ENCODE measurements at regions not wholly inside any gene's neighbourhood (a gene's known extent, or its start where the extent isn't known, plus 50 kb on each side); places are given as distances from the start of the nearest gene placed in this dataset.

DNA sequence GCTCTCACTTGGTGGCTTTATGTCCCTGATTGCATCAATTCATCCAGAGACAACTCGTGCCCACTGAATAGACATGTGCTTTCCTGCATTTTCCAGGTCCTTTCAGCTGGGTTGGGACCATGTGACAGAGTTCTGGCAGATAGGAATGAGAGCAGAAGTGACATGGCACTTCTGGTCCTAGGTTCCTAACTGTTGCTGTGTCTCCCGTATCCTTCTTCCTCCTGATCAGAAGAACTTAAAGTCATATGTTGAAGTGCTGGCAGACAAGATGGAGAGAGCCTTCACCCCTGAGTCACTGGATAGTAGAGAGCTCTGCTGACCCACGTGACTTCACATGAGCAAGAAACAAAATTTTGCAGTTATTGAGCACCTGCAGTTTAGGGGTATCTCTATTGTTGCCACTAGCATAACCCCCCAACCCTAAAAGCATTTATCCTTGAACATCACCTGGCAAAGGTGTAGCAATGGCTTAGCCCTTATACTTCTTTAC, 80.0 kb downstream of the NREP start:
- no peak for DNase-seq (ENCODE audit: low read depth)

DNA sequence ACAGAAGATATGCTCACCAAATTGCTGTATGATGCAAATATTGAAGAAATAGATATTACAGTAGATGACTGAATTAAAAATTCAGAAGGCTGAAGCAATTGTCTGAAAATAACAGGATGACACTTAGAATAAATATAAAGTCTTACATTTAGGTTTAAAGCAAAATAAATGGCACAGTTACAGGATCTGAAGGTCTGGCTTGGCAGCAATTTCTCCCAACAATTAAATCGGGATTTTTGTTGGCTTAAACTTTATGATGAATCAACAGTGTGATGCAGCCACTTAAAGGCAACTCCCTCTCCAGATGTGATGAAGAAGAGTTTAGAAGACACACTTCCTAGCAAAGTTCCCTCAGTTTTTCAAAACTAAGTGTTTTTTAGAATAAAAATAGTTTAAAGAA, 80.5 kb downstream of the NREP start:
- DNase-seq (ENCODE audit: low read depth) = peak; percentile 19

DNA sequence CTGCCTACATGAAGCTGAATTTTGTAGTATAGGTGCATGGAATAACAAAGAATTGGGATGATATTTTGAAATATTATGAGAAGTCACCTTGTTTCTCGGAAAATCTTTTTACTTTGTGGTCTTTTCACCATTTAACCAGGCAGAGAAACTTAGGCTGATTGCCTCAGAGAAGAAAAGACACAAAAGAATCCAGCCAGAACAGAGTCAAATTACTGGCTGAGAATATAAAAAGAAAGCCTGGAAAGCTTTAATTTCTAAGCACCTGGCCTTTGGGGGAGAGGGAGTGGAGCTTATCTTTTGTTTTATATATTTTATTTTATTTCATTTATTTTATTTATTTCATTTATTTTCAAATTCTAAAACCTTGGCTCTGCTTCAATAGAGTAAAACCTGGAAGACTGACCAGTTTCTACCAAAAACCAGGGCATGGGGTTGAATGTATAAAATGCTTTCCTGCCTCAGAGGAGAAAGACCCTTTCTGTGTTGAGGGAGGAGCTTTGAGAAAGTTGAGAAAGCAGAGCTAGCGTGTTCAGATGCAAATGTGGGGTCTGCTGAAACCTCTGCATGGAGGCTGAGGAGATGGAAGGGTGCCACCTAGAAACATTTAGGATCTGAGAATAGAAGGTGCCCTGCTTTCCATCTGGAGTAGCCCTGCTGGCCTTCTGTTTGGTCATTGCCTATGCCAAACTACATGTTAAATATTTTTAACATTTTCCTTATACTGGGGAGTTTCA, 81.6 kb downstream of the NREP start:
- no peak for DNase-seq (ENCODE audit: low read depth)

DNA sequence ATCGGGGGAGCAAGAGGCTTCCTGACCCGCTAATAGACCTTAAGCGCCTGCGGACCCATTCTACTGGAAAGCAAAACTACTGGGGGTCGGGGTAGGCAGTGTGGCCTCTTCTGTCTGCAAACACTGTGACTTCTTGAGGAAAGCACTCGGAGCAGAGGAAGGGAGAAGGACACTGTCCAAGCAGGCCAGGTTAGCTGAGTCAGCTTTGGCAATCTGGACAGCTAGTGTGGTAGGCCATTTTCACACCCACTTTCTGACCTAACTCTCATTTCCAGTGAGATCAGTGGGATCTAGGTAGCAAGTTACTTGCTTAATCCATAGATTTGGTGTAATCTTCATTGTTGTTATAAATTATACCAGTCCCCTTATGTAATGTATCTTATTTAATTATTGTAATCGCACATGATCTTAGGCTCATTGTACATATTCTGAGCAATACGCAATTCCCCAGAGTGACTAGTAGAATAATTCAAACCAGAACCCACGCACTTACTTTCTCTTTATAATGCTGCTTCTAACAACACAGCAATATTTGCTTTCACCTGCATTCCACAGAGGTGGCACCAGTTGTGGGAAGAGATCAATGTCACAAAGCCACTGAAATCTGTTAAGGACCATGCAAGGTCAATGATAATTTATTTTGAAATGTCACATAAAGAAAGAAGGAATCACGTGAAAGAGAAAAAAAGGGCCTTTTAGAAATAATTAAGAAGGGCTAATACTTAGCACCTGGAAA, 82.9 kb downstream of the NREP start:
- DNase-seq (ENCODE audit: low read depth) = no peak

DNA sequence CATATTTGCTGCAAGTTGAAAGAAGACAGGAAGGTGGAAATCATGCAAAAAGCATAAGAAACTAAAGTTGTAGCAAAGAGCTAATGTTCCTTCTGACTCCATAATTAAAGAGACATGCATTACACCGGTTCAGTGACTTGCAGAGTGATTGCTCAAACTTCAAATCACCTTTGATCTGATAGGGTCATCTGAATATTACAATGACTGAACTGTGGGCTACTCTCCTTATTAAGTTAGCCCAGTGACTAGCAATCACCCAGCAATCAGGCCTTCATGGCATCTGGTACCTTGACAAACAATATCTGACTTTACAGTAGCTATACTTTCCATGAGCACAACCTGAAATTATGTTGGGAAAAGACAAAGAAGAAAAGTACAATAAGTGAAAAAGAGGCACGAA, 84.9 kb downstream of the NREP start:
- no peak for DNase-seq (ENCODE audit: low read depth)

DNA sequence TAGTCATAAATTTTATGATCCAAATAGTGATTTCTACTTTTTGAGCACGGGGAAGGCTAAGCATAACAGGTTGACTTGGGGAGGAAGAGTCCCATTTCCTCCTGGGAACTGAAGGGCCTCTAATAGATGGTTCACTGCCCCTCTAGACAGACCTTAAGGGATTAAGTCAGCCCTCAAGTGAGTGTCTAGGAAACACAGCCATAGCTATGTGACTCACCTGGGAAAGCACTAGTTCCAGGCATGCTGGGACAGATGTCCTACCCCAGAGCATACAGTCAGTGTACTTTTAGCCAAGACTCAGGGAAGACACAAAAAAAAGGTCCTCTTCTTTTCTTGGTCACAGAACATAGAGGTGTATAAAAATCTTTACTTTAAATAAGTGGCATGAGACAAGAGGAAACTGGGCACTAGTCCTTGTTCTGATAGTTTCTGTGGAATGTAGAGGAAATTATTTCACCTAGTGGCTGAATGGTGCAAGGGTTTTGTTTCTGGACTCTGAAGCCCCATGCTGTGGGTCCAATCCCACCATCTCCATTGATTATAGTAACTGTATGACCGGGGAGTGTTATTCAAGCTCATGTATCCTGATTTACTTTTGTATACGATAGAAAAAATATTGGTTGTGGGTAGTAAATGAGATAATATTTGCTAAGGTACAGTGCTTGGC, 86.0 kb downstream of the NREP start:
- DNase-seq (ENCODE audit: low read depth) = peak; percentile 53

DNA sequence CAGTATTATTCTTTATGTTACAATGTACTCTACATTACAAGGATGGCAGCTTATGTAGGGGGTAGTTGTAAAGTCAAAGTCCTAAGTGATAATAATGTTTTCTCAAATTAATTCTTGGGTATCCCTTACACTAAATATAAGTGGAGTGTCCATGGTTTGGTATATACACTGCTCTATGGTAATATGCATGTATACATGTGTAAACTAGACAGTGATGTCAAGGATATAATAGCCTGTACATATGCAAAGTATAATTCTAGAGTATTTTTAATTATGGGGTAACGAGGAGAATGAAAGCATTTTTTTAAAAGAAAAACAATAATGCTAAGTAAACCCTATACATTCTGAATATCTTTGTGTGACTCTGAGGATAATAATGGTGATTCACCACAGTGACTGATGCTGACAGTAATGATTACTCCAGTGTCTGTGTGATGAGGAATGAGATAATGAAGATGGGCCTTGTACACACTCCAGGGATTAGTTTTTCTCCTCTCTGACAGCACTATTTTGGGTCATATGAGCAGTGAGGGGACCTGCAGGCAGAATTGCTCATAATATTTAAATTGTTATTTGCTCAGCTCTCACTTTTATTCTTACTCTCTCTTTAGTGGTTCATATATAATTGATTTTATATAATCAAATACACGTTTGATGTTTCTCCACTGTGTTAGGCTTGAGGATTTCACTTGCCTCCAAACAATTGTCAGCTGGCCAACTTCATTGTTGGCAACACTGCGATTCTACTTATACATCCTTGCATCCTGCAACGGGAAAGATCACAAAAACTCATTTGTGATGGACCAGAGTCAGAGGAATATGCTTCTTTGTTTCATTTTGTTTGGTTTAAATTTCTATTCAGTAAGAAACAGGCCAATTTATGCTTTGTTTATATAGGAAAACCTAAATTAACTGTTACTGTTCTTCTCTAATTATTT, 88.2 kb downstream of the NREP start:
- DNase-seq (ENCODE audit: low read depth) = peak; percentile 20

DNA sequence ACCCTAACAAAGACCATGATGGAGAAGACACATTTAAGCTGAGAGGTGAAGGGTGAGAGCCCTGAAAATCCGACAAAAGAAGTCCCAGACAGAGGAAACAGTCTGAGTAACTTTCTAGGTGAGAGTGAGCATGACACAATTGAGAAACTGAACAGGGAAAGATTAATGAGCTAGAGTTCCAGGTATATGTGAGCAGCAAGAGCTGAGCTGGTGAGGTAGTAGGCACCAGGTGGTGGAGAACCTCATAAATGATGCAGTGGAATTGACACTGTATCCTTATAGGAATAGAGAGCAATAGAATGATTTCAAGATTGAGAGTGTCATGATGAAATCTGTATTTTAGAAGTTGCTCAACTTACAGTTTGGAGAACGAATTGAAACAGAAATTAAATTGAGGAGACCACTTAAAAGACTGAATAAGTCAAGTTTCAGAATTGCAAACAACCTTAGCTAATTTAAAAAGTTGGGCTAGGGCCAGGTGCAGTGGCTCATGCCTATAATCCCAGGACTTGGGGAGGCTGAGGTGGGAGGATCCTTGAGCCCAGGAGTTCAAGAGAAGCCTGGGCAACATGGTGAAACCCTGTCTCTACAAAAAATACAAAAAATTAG, 89.8 kb downstream of the NREP start:
- DNase-seq (ENCODE audit: low read depth) = no peak

DNA sequence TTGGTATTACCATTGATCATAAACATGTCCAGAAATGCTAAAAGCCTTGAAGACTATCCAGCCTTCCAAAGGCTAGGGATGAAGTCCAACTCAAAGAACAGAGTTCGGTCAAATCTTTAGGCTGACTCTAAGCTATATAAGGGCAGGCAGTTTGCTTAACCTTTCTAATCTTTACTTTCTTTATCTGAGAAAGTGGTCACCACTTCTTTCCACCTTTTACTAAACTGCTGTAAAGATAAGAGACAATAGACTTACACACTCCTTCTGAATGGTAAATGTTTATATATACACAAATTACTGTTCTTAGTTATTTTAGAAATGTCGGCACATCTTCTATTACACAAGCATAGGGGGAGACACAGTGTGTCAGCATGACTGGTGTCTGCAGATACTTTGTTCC, 100.4 kb downstream of the NREP start:
- DNase-seq (ENCODE audit: low read depth) = no peak

DNA sequence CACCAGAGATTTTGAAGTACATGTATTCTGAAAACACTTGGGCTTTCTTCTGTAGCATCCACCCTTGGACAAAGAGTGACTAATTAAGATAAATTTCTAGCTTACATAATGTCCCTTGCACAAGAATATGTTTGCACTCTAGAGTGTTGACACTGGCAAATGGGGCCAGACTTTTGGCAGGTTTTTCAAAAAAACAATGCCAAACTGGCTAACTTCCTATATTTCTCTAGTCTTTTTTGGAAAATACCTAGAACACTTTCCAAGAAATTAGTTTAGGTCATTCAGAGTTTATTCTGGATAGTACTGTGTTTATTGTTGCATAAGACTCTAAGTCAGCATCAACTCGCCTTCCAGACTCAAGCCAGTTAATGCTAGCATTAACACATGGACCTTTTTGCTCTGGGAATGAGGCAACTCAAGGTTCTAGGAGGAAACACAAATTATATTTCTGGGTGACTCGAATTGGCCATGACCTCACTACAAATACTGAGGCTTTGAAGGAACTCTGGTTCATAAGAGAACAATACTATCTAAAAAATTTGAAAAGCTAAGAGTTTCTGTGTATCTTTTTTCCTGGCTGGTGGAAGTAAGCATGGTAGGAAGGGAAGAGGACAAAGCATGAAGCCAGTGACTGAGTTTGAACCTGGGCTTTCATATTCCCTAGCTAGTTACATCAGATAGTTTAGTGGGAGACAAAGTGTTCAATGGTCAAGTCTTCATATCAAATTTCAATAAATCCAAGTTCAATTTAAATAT, 101.6 kb downstream of the NREP start:
- no peak for DNase-seq (ENCODE audit: low read depth)

DNA sequence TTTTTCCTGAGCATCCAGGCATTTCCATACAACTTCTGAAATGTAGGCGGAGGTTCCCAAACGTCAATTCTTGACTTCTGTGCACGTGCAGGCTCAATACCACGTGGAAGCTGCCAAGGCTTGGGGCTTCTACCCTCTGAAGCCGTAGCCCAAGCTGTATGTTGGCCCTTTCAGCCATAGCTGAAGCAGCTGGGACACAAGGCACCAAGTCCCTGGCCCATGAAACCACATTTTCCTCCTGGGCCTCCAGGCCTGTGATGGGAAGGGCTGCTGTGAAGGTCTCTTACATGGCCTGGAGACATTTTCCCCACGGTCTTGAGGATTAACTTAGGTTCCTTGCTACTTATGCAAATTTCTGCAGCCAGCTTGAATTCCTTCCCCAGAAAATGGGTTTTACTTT, 103.6 kb downstream of the NREP start:
- DNase-seq (ENCODE audit: low read depth) = no peak

DNA sequence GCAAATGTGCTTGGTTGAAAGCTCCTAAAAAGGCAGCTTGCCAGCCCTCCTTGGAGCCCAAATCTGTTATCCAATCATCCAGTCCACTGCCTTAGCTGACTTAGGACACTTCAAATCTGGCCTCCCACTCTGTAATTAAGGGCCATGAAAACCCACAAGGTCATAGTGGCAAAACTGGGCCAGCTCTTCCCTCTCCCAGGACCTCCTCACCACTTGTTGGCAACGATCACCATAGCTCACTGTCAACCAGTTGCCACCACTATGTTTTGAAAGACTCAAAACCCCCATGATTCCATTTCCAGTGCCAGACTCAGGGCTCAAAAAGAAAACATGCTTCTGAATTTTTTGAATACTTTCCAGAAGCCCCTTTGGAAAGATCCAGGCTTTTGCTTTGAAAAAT, 107.5 kb downstream of the NREP start:
- no peak for DNase-seq (ENCODE audit: low read depth)

DNA sequence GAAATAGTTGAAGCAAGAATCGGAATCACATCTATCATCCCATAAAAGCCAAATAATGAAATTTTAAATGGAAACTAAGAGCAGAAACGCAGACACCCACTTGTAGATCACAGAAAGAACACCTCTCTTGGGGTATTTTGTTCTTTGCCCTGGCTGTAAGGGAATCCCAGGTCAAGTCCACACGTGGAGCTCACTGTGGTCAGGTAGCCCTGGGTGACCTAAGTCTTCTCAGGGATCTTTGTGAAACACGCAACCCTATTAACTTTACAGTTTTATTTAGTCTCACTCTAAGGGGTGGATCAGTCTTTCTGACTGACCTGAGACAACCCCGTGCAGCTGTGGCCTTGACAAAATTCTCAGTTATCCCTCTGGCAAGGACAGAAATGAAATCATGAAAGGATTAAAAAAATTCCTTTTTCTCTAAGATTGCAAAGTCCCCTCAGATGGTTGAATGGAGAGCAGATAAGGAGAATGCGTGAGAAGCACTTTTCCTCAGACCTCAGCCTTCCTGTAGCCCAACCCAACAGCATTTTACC, 111.6 kb downstream of the NREP start:
- DNase-seq (ENCODE audit: low read depth) = no peak

DNA sequence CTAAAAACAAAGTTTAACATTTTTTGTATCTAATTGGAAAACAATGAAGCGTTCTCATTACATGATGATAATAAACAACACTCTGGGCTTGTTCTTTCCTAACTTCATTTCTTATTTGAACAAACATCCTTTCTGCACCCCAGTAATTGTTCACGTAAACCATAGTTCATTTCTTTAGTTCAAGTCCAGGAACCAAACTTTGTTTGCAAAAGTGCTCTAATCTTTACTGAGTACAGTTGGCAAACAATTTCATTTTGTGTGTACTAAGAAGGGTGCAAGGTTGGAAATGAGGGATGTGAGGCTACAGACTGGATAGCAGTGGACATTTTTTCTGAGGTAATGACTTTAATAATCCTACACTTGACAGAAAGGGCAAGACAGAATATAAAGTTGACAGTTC, 113.5 kb downstream of the NREP start:
- no peak for DNase-seq (ENCODE audit: low read depth)

DNA sequence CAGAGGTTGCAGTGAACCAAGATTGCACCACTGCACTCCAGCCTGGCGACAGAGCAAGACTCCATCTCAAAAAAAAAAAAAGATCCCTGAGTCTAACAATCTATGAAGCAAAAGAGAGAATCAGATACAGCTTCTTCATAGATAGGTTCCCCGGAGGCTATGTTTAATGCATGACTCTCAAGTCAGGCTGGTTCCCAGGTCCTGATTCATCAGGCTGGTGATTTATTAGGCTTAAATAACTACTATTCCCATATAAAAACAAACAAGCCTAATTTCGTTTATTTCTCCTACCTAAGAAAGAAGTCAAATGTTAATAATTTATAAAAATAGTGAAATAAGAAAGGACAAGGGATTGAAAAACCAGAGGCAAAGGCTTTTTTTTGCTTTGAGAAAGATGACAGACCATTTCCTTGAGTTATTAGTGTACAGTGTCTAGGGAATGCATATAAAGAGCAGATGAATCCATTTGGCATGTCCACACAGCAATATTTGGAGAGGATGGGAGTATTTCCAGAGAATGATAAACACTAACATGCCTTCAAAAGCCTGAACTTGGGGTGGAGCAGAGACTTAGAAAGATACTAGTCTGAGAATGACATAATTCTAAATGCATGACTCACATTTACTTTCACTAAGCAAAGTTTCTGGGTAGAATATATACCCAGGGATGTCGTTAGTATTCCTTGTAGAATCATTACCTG, 115.3 kb downstream of the NREP start:
- no peak for DNase-seq (ENCODE audit: low read depth)

DNA sequence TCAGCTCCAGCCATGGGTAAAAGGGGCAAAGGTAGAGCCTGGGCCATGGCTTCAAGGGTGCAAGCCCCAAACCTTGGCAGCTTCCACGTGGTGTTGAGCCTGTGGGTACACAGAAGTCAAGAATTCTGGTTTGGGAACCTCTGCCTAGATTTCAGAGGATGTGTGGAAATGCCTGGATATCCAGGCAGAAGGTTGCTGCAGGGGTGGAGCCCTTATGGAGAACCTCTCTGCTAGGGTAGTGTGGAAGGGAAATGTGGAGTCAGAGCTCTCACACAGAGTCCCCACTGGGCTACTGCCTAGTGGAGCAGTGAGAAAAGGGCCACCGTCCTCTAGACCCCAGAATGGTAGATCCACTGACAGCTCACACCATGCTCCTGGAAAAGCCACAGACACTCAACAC, 117.1 kb downstream of the NREP start:
- no peak for DNase-seq (ENCODE audit: low read depth)

DNA sequence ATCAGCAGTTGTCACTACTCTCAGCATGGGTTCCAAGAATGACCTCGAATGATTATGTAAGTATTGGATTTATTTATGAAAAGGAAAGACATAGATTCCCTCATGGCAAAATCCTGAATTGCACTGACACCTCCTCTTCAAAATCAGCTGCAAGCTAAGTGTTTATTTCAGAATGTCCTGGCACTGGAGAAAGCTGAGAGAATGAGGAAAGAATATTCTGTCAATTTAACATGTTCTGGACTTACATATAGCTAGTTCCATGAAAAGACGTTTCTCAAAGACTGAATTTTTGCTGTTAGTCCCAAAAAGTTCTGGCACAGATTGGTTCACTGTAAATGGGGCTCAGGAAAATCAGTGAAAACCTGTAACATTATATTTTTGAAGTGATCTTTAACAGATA, 120.3 kb downstream of the NREP start:
- DNase-seq (ENCODE audit: low read depth) = no peak

DNA sequence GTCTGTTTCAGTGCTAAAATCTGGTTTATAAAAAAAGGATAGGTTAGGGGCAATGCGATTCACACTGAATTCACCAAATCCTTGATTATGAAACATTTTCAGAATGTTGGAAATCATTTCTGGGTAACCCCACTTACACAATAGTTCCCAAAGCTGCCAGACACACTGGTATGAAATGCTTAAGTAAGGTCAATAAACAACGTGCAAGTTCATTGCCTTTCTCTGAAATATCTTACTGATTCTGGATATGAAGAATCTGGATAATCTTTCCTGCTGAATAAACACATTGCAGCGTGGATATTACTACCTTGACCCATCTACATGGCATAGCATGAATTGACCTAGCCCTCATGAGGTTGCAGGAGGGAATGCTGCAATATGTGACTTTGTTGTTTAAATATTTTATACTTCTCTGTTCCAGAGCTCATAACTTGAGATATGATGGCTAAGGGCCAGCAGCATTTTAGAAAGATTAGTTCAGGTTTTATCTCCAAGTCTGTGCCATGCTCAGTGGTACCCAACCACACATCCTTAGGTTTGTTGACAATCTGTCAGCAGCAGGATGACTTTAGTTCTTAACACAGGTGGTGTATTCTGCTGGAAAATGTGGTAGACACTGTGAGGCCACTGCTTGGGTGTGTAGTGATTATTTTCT, 121.0 kb downstream of the NREP start:
- DNase-seq (ENCODE audit: low read depth) = no peak
